ENCODE measurements at regions not wholly inside any gene's neighbourhood (a gene's known extent, or its start where the extent isn't known, plus 50 kb on each side); places are given as distances from the start of the nearest gene placed in this dataset.

- TF ChIP-seq REST (IDR thresholded peaks at IDR 0.05) (no peak), JUND (IDR thresholded peaks at IDR 0.05) (no peak), ATF3 (IDR thresholded peaks at IDR 0.05) (no peak), YY1 (IDR thresholded peaks at IDR 0.05) (no peak)
Measured at GRCh38 chr13:82925114-82925513, 957.2 kb downstream of the SLITRK1 start (continued).

GRCh38 chr13:82917984-82918383 is 964.3 kb downstream of the SLITRK1 start:
- peaks cover 0 to 3% (median 0%) of the 10 kb centered on the region in 4 donors for H3K27me3 ChIP-seq (ENCODE audit: control insufficient read depth in 4 of 4, insufficient read depth in 4 of 4, low read length in 3 of 4)
- peaks cover 0 to 3% (median 0%) of the 10 kb centered on the region in 4 donors for H3K9me3 ChIP-seq (ENCODE audit: control insufficient read depth in 4 of 4, low read length in 3 of 4)
- no peaks in the 10 kb centered on the region for H3K4me1 ChIP-seq (ENCODE audit: control insufficient read depth in 4 of 4, insufficient read depth in 4 of 4, low read length in 3 of 4)
- H3K9ac ChIP-seq (ENCODE audit: low read depth in 1 of 2, low read length in 2 of 2), result no peak overlapping the region
- no peaks in the 10 kb centered on the region for H3K36me3 ChIP-seq (ENCODE audit: control insufficient read depth in 4 of 4, insufficient read depth in 3 of 4, low read depth in 1 of 4, low read length in 3 of 4)
- no peak overlapping the region for H3K27ac ChIP-seq (ENCODE audit: low read depth in 1 of 2, low read length in 2 of 2)
- TF ChIP-seq FOXA2 (IDR thresholded peaks at IDR 0.05) (no peak), ATF3 (IDR thresholded peaks at IDR 0.05) (no peak), YY1 (IDR thresholded peaks at IDR 0.05) (no peak), HNF4A (conservative IDR thresholded peaks at IDR 0.05) (no peak), GABPA (IDR thresholded peaks at IDR 0.05 in 1 of 2, conservative IDR thresholded peaks at IDR 0.05 in 1 of 2) (no peak), MAX (IDR thresholded peaks at IDR 0.05) (no peak)
- 70% methylated on average over 2 of the region's 2 CpGs for WGBS
- H3K4me3 ChIP-seq (ENCODE audit: low read depth in 1 of 3, low read length in 3 of 3), result no peak overlapping the region
- DNase-seq (ENCODE audit: low spot score), result no peak

- Histone ChIP-seq H3K4me3 (ENCODE audit: low read depth in 1 of 3, low read length in 3 of 3) (no peak overlapping the region), H3K9me3 (ENCODE audit: control insufficient read depth in 4 of 4, low read length in 3 of 4) (no peaks in the 10 kb centered on the region), H3K9ac (ENCODE audit: low read depth in 1 of 2, low read length in 2 of 2) (no peak overlapping the region), H3K27ac (ENCODE audit: low read depth in 1 of 2, low read length in 2 of 2) (no peak overlapping the region), H3K4me1 (ENCODE audit: control insufficient read depth in 4 of 4, insufficient read depth in 4 of 4, low read length in 3 of 4) (no peaks in the 10 kb centered on the region), H3K27me3 (ENCODE audit: control insufficient read depth in 4 of 4, insufficient read depth in 4 of 4, low read length in 3 of 4) (no peaks in the 10 kb centered on the region), H3K36me3 (ENCODE audit: control insufficient read depth in 4 of 4, insufficient read depth in 3 of 4, low read depth in 1 of 4, low read length in 3 of 4) (no peaks in the 10 kb centered on the region)
- 70% methylated on average over 3 of the region's 3 CpGs for WGBS
- TF ChIP-seq YY1 (IDR thresholded peaks at IDR 0.05) (no peak), NR2F2 (IDR thresholded peaks at IDR 0.05) (no peak), RXRA (IDR thresholded peaks at IDR 0.05) (no peak), FOXA2 (IDR thresholded peaks at IDR 0.05) (no peak), MAX (IDR thresholded peaks at IDR 0.05) (no peak), CTCF (IDR thresholded peaks at IDR 0.05; ENCODE audit: low read depth, low read length, missing input control) (no peak), HNF4G (IDR thresholded peaks at IDR 0.05) (no peak), REST (IDR thresholded peaks at IDR 0.05) (no peak), FOXA1 (IDR thresholded peaks at IDR 0.05) (no peak), SP1 (IDR thresholded peaks at IDR 0.05) (no peak), HNF4A (conservative IDR thresholded peaks at IDR 0.05) (no peak)
- no peak for DNase-seq (ENCODE audit: low spot score)
Measured at GRCh38 chr13:82912564-82912963, 969.7 kb downstream of the SLITRK1 start.
